Thyroid gland (tissue), 4 donors: ENCODE measurements at regions not wholly inside any gene's neighbourhood (a gene's known extent, or its start where the extent isn't known, plus 50 kb on each side); places are given as distances from the start of the nearest gene placed in this dataset.

ENCODE experiments used
- DNase-seq, 2 donors: peaks; one replicate each; pipeline ENCODE4 v3.0.0-alpha.2; 2019
- H3K27ac ChIP-seq, 3 donors: fragments of 200-600 bp; sonication (generic); 1 replicate in 2 of 3; 2 replicates in 1 of 3; pipeline ENCODE4 v1.5.1; 2016 to 2019; ENCODE audit warnings: mild to moderate bottlenecking in 1 of 3, moderate library complexity in 1 of 3
- H3K27me3 ChIP-seq: fragments of 200-600 bp; sonication (generic); one replicate; pipeline ENCODE4 v1.5.1; 2019
- H3K36me3 ChIP-seq, 2 donors: fragments of 200-600 bp; sonication (generic); one replicate each; pipeline ENCODE4 v1.5.1; 2016 to 2019
- H3K4me1 ChIP-seq, 2 donors: fragments of 200-600 bp; sonication (generic); one replicate each; pipeline ENCODE4 v1.5.1; 2017 to 2019
- H3K4me3 ChIP-seq, 3 donors: fragments of 200-600 bp; sonication (generic); replicated peaks in 1 of 3; 1 replicate in 2 of 3; 2 replicates in 1 of 3; pipeline ENCODE4 v1.5.1; 2016; ENCODE audit warnings: mild to moderate bottlenecking in 1 of 3
- H3K9me3 ChIP-seq: fragments of 200-600 bp; sonication (generic); one replicate; pipeline ENCODE4 v1.5.1; 2017
- POLR2A ChIP-seq, 2 donors: fragments of 450-650 bp; IDR thresholded peaks; one replicate each; pipeline ENCODE4 v1.6.1; 2017; ENCODE audit warnings: antibody characterized with exemption in 2 of 2, mild to moderate bottlenecking in 2 of 2, moderate library complexity in 1 of 2
- WGBS, 2 donors: methylation state at CpG; one replicate each; pipeline ENCODE4 v1.1.5; 2017; 5-methylcytosine and 5-hydroxymethylcytosine counted together
- intact Hi-C: fragments of 100-400 bp; cut with DNase I; formaldehyde crosslinking; loops from one replicate; pipeline ENCODE4 v1.15.1; 2023
- TF ChIP-seq, protein P1 (sequence below), 6 experiments: fragments of 200-600 bp in 3 of 6; fragments of 450-650 bp in 3 of 6; sonication (generic) in 3 of 6; IDR thresholded peaks; one replicate each; pipeline ENCODE4 v1.5.1; 2016 to 2019; ENCODE audit warnings: antibody characterized with exemption in 6 of 6, mild to moderate bottlenecking in 2 of 6, inconsistent platforms in 1 of 6, moderate library complexity in 1 of 6

DNA sequence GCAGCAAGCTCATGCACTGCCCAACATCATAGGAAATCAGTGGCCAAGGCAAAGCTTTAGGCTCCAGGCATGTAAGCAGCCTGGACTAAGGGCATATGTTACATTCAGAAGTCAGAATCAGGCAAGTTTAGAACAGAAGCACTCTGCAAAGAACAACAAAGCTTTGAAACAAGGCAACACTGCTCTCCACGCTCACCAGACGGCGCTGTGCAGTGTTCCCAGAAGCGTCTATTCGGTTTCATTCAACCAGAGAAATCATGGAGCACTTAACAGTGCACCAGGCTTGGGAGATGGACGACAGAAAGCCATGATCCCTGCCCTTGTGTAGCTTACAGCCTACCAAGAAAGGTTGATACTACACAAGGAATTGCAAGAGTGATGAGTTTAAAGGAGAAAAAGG is 555.8 kb downstream of the BUD13 start:
- TF ChIP-seq, protein P1, sequence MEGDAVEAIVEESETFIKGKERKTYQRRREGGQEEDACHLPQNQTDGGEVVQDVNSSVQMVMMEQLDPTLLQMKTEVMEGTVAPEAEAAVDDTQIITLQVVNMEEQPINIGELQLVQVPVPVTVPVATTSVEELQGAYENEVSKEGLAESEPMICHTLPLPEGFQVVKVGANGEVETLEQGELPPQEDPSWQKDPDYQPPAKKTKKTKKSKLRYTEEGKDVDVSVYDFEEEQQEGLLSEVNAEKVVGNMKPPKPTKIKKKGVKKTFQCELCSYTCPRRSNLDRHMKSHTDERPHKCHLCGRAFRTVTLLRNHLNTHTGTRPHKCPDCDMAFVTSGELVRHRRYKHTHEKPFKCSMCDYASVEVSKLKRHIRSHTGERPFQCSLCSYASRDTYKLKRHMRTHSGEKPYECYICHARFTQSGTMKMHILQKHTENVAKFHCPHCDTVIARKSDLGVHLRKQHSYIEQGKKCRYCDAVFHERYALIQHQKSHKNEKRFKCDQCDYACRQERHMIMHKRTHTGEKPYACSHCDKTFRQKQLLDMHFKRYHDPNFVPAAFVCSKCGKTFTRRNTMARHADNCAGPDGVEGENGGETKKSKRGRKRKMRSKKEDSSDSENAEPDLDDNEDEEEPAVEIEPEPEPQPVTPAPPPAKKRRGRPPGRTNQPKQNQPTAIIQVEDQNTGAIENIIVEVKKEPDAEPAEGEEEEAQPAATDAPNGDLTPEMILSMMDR (IDR thresholded peaks at IDR 0.05): peak; percentile 7 to 47 (median 27)
- TF ChIP-seq POLR2A (IDR thresholded peaks at IDR 0.05): no peak
- no peak overlapping the region for H3K4me3 ChIP-seq
- no peaks in the 10 kb centered on the region for H3K4me1 ChIP-seq
- no peaks in the 10 kb centered on the region for H3K36me3 ChIP-seq
- DNase-seq: peak; percentile 33 to 37
- no peak overlapping the region for H3K27ac ChIP-seq
- 6 to 18% methylated on average over 6 of the region's 6 CpGs for WGBS, 2 donors
- intact Hi-C loops: no loop called here
- H3K9me3 ChIP-seq: no peaks in the 10 kb centered on the region
- H3K27me3 ChIP-seq: no peaks in the 10 kb centered on the region

DNA sequence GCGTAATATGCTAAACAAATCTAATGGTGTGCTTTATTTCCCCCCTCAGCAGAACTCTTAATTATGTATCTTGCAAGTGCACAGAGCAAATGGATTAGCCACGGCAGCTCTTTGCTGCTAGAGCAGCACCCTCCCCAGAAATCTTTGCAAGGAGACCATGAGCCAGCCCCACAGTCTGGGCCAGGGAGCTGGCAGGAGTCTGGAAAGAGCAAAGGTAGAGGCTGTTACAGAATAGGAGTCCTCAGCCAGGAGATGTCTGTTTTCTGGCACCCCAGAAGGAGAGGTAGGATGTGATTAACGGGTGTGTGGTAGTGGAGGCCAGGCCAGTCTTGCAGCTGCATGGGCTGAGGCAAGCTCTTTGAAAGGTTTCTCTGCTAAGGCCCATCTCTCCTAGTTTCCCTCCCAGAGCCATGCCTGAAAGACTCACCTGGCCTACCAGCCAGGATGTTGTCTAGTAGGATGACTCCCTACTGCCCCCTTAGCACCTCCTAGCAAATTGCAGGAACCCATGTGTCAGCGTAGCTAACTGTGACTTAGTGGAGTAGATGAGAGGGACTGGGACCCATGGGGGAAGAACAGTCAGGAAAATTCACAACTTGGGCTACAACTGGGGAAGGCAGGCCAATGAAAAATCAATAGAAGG is 557.2 kb downstream of the BUD13 start:
- H3K9me3 ChIP-seq: no peaks in the 10 kb centered on the region
- WGBS, 2 donors: 90 to 93% methylated on average over 3 to 4 of the region's 4 CpGs
- no peak overlapping the region for H3K4me3 ChIP-seq
- DNase-seq: no peak
- TF ChIP-seq, protein P1 (IDR thresholded peaks at IDR 0.05): no peak
- no peak for TF ChIP-seq POLR2A (IDR thresholded peaks at IDR 0.05)
- no peak overlapping the region for H3K27ac ChIP-seq
- no peaks in the 10 kb centered on the region for H3K27me3 ChIP-seq
- no peaks in the 10 kb centered on the region for H3K4me1 ChIP-seq
- H3K36me3 ChIP-seq: no peaks in the 10 kb centered on the region
- intact Hi-C loops: no loop called here

DNA sequence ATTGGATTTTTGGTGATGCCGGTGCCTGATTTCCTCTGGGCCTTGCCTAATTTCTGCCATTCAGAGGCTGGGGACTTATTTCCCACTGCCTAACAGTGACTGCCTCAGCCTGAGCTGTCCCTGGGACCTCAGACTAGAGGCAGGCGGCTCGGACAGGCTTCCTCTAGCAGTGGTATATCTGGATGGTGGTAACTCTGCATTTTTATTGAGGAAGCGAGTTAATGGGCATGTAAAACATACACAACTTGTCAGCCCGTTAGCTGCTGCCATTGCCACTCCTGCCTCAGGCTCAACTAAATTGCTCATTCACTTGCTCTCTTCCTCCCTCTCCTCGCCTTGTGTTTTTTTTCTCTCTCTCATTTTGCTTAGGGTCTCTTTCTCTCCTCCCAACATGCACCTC is 561.6 kb downstream of the BUD13 start:
- H3K9me3 ChIP-seq: no peaks in the 10 kb centered on the region
- no peak overlapping the region for H3K4me3 ChIP-seq
- DNase-seq: no peak
- no peak for TF ChIP-seq POLR2A (IDR thresholded peaks at IDR 0.05)
- TF ChIP-seq, protein P1 (IDR thresholded peaks at IDR 0.05): no peak
- H3K27me3 ChIP-seq: no peaks in the 10 kb centered on the region
- H3K36me3 ChIP-seq: no peaks in the 10 kb centered on the region
- intact Hi-C loops: no loop called here
- WGBS, 2 donors: 84 to 91% methylated on average over 6 of the region's 6 CpGs
- no peaks in the 10 kb centered on the region for H3K4me1 ChIP-seq
- no peak overlapping the region for H3K27ac ChIP-seq

DNA sequence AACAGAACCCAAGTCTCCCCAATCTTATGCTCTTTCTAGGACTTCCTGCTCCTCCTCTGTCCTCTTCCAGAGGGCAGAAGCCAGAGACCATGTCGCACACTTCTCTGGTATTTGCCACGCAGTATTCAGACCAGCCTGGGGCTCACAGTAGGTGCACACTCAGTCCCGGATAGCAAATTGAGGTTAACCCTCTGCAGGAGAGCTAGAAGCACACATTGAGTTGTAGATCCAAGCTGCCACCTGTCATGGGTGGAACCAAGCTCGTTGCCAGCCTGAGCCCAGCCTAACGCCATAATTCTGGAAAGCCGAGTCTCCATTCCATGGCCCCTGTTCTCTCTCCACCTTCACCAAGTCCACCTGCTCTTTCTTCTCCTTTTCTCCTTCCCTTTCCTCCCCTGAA is 562.1 kb downstream of the BUD13 start:
- no peaks in the 10 kb centered on the region for H3K9me3 ChIP-seq
- TF ChIP-seq POLR2A (IDR thresholded peaks at IDR 0.05): no peak
- TF ChIP-seq, protein P1 (IDR thresholded peaks at IDR 0.05): no peak
- intact Hi-C loops: no loop called here

DNA sequence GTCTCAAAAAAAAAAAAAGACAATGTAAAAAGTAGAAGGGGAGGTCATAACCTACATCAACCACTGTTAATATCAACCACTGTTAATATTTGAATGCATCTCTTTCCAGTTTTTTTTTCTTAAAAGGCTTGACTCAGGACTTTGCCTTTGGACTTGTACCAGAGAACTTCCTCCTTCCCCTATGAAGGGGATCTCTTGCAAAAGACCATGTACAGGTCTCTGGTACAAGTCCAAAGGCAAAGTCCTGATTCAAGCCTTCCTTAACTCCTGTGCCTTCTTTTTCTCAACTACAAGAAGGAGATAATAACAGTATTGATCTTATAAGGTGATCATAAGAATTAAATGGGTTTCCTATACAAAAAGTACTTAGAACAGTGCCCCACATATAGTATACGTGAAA is 563.5 kb downstream of the BUD13 start:
- WGBS, 2 donors: 78 to 80% methylated on average over 1 of the region's 1 CpG
- no peak overlapping the region for H3K4me3 ChIP-seq
- TF ChIP-seq POLR2A (IDR thresholded peaks at IDR 0.05): no peak
- TF ChIP-seq, protein P1 (IDR thresholded peaks at IDR 0.05): no peak
- intact Hi-C loops: no loop called here
- H3K9me3 ChIP-seq: no peaks in the 10 kb centered on the region
- no peaks in the 10 kb centered on the region for H3K27me3 ChIP-seq
- H3K27ac ChIP-seq: no peak overlapping the region
- no peaks in the 10 kb centered on the region for H3K4me1 ChIP-seq
- no peak for DNase-seq
- H3K36me3 ChIP-seq: no peaks in the 10 kb centered on the region

More for the DNA sequence above, 562.1 kb downstream of the BUD13 start:
- 81 to 88% methylated on average over 6 of the region's 6 CpGs for WGBS, 2 donors
- H3K36me3 ChIP-seq: no peaks in the 10 kb centered on the region
- H3K4me1 ChIP-seq: no peaks in the 10 kb centered on the region
- no peak overlapping the region for H3K4me3 ChIP-seq
- no peaks in the 10 kb centered on the region for H3K27me3 ChIP-seq
- no peak for DNase-seq
- H3K27ac ChIP-seq: no peak overlapping the region
